ENCODE measurements at regions not wholly inside any gene's neighbourhood (a gene's known extent, or its start where the extent isn't known, plus 50 kb on each side); places are given as distances from the start of the nearest gene placed in this dataset.

DNA sequence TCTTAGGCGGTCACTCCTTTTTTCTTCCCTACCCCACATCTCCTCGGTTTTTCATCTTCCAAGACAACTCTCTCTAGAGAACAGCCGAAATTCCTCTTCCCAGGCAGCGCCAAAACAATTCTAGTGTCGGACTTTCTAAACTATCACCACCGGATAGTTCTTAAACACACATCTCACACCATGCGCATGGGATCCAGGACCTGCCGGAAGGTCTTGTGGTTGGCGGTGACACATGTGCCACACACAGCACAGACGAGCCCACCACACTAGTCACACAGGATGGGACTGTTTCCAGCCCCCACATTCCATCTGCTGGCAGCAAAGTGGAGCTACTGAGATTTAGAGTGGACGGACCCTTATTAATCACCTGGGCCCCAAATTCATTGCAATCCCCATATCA is 614.9 kb upstream of the CADM1 start:
- H2AFZ ChIP-seq (ENCODE audit: low read depth, low read length) = no peak overlapping the region
- H3K27ac ChIP-seq (ENCODE audit: low read length) = no peak overlapping the region
- H3F3A ChIP-seq (ENCODE audit: insufficient read depth, low read length, poor library complexity, severe bottlenecking) = no peaks in the 10 kb centered on the region
- no peak overlapping the region for H3K9ac ChIP-seq (ENCODE audit: low read length)
- no peaks in the 10 kb centered on the region for H3K79me2 ChIP-seq (replicated peaks; ENCODE audit: insufficient read depth, low read length)
- no peaks in the 10 kb centered on the region for H3K36me3 ChIP-seq (ENCODE audit: insufficient read depth, low read length)
- no peaks in the 10 kb centered on the region for H3K9me3 ChIP-seq (ENCODE audit: low read length)
- H3K27me3 ChIP-seq (ENCODE audit: insufficient read depth, low read depth, low read length) = no peaks in the 10 kb centered on the region
- TF ChIP-seq SMC3 (conservative IDR thresholded peaks at IDR 0.05; ENCODE audit: poor library complexity) (no peak), EZH2 (IDR thresholded peaks at IDR 0.05; ENCODE audit: borderline replicate concordance, insufficient read depth, low read length, poor library complexity, severe bottlenecking) (no peak), EP300 (conservative IDR thresholded peaks at IDR 0.05; ENCODE audit: poor library complexity, severe bottlenecking) (no peak), TAF1 (IDR thresholded peaks at IDR 0.05; ENCODE audit: low read depth) (no peak), RAD21 (conservative IDR thresholded peaks at IDR 0.05) (no peak), POLR2AphosphoS5 (IDR thresholded peaks at IDR 0.05) (no peak), MXI1 (conservative IDR thresholded peaks at IDR 0.05; ENCODE audit: poor library complexity, severe bottlenecking) (no peak)
- TF ChIP-seq, protein P1, sequence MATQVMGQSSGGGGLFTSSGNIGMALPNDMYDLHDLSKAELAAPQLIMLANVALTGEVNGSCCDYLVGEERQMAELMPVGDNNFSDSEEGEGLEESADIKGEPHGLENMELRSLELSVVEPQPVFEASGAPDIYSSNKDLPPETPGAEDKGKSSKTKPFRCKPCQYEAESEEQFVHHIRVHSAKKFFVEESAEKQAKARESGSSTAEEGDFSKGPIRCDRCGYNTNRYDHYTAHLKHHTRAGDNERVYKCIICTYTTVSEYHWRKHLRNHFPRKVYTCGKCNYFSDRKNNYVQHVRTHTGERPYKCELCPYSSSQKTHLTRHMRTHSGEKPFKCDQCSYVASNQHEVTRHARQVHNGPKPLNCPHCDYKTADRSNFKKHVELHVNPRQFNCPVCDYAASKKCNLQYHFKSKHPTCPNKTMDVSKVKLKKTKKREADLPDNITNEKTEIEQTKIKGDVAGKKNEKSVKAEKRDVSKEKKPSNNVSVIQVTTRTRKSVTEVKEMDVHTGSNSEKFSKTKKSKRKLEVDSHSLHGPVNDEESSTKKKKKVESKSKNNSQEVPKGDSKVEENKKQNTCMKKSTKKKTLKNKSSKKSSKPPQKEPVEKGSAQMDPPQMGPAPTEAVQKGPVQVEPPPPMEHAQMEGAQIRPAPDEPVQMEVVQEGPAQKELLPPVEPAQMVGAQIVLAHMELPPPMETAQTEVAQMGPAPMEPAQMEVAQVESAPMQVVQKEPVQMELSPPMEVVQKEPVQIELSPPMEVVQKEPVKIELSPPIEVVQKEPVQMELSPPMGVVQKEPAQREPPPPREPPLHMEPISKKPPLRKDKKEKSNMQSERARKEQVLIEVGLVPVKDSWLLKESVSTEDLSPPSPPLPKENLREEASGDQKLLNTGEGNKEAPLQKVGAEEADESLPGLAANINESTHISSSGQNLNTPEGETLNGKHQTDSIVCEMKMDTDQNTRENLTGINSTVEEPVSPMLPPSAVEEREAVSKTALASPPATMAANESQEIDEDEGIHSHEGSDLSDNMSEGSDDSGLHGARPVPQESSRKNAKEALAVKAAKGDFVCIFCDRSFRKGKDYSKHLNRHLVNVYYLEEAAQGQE (IDR thresholded peaks at IDR 0.05; ENCODE audit: borderline replicate concordance) = no peak
- TF ChIP-seq, protein P2, sequence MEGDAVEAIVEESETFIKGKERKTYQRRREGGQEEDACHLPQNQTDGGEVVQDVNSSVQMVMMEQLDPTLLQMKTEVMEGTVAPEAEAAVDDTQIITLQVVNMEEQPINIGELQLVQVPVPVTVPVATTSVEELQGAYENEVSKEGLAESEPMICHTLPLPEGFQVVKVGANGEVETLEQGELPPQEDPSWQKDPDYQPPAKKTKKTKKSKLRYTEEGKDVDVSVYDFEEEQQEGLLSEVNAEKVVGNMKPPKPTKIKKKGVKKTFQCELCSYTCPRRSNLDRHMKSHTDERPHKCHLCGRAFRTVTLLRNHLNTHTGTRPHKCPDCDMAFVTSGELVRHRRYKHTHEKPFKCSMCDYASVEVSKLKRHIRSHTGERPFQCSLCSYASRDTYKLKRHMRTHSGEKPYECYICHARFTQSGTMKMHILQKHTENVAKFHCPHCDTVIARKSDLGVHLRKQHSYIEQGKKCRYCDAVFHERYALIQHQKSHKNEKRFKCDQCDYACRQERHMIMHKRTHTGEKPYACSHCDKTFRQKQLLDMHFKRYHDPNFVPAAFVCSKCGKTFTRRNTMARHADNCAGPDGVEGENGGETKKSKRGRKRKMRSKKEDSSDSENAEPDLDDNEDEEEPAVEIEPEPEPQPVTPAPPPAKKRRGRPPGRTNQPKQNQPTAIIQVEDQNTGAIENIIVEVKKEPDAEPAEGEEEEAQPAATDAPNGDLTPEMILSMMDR (IDR thresholded peaks at IDR 0.05; ENCODE audit: poor library complexity, severe bottlenecking) = no peak
- H4K20me1 ChIP-seq (ENCODE audit: insufficient read depth) = no peaks in the 10 kb centered on the region
- H3K4me2 ChIP-seq (ENCODE audit: low read length) = no peak overlapping the region
- no peaks in the 10 kb centered on the region for H3K9me2 ChIP-seq (ENCODE audit: insufficient read depth, low read length)
- H3K4me3 ChIP-seq (ENCODE audit: low read length) = no peak overlapping the region

DNA sequence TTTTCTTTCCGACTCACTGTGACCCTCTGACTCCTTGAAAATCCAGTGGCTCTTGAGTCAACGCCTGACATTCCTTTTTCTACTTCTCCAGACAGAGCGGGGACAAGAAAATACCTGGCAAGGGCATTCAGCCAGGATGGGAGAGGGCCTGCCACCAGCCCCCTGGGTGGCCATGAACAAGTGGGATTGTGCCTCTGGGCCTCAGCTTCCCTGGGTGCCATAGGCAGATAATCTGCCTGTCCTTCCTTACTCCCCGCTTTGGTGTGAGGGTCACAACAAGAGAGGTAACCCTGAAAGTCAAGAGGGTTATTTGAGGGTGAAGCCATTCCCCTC is 613.9 kb upstream of the CADM1 start:
- no peak for TF ChIP-seq EP300 (conservative IDR thresholded peaks at IDR 0.05; ENCODE audit: poor library complexity, severe bottlenecking)
- TF ChIP-seq TAF1 (IDR thresholded peaks at IDR 0.05; ENCODE audit: low read depth) = no peak
- no peak for TF ChIP-seq MXI1 (conservative IDR thresholded peaks at IDR 0.05; ENCODE audit: poor library complexity, severe bottlenecking)
- no peak for TF ChIP-seq RAD21 (conservative IDR thresholded peaks at IDR 0.05)
- TF ChIP-seq, protein P1 (IDR thresholded peaks at IDR 0.05; ENCODE audit: borderline replicate concordance) = no peak
- TF ChIP-seq, protein P2 (IDR thresholded peaks at IDR 0.05; ENCODE audit: poor library complexity, severe bottlenecking) = no peak
- TF ChIP-seq EZH2 (IDR thresholded peaks at IDR 0.05; ENCODE audit: borderline replicate concordance, insufficient read depth, low read length, poor library complexity, severe bottlenecking) = no peak
- no peak for TF ChIP-seq POLR2AphosphoS5 (IDR thresholded peaks at IDR 0.05)
- H3K4me3 ChIP-seq (ENCODE audit: low read length) = no peak overlapping the region
- no peaks in the 10 kb centered on the region for H3K9me3 ChIP-seq (ENCODE audit: low read length)
- H3K79me2 ChIP-seq (replicated peaks; ENCODE audit: insufficient read depth, low read length) = no peaks in the 10 kb centered on the region
- no peak overlapping the region for H3K4me2 ChIP-seq (ENCODE audit: low read length)
- no peaks in the 10 kb centered on the region for H3K27me3 ChIP-seq (ENCODE audit: insufficient read depth, low read depth, low read length)
- H3K27ac ChIP-seq (ENCODE audit: low read length) = no peak overlapping the region
- H3F3A ChIP-seq (ENCODE audit: insufficient read depth, low read length, poor library complexity, severe bottlenecking) = no peaks in the 10 kb centered on the region
- H4K20me1 ChIP-seq (ENCODE audit: insufficient read depth) = no peaks in the 10 kb centered on the region
- no peak overlapping the region for H2AFZ ChIP-seq (ENCODE audit: low read depth, low read length)
- no peak overlapping the region for H3K9ac ChIP-seq (ENCODE audit: low read length)
- no peaks in the 10 kb centered on the region for H3K36me3 ChIP-seq (ENCODE audit: insufficient read depth, low read length)
- no peaks in the 10 kb centered on the region for H3K9me2 ChIP-seq (ENCODE audit: insufficient read depth, low read length)

All from neural cell (in vitro differentiated cells).